ENCODE measurements at regions not wholly inside any gene's neighbourhood (a gene's known extent, or its start where the extent isn't known, plus 50 kb on each side); places are given as distances from the start of the nearest gene placed in this dataset.

- TF ChIP-seq CTCF (IDR thresholded peaks at IDR 0.05) (no peak), POLR2A (IDR thresholded peaks at IDR 0.05) (no peak), EP300 (IDR thresholded peaks at IDR 0.05) (no peak)
Measured at GRCh38 chr3:125646581-125646980, 51.3 kb upstream of the OSBPL11 start.
